Mesendoderm (in vitro differentiated cells): ENCODE measurements at regions not wholly inside any gene's neighbourhood (a gene's known extent, or its start where the extent isn't known, plus 50 kb on each side); places are given as distances from the start of the nearest gene placed in this dataset.

ENCODE experiments used
- DNase-seq: peaks from one replicate; pipeline ENCODE4 v3.0.0; 2013
- H2AK5ac ChIP-seq: 2 replicates; pipeline ENCODE4 v1.6.1; 2013; ENCODE audit warnings: low read length, inconsistent platforms
- H2BK120ac ChIP-seq: 2 replicates; pipeline ENCODE4 v1.6.1; 2013; ENCODE audit warnings: low read depth, mild to moderate bottlenecking, low read length, moderate library complexity, mixed read lengths
- H2BK15ac ChIP-seq: replicated peaks from 2 replicates; pipeline ENCODE4 v1.6.1; 2013; ENCODE audit warnings: low read depth, mild to moderate bottlenecking, moderate library complexity
- H2BK5ac ChIP-seq: 2 replicates; pipeline ENCODE4 v1.6.1; 2013; ENCODE audit warnings: low read length, inconsistent platforms
- H3K18ac ChIP-seq: 2 replicates; pipeline ENCODE4 v1.6.1; 2013; ENCODE audit warnings: mild to moderate bottlenecking, low read length, mixed read lengths
- H3K23ac ChIP-seq: one replicate; pipeline ENCODE4 v1.6.1; 2013; ENCODE audit warnings: low read length
- H3K27ac ChIP-seq: 2 replicates; pipeline ENCODE4 v1.5.1; 2013; ENCODE audit warnings: low read depth, mild to moderate bottlenecking, inconsistent platforms, low read length, moderate library complexity
- H3K27me3 ChIP-seq: 2 replicates; pipeline ENCODE4 v1.6.1; 2013; ENCODE audit warnings: low read length, control low read depth, mild to moderate bottlenecking, inconsistent platforms; ENCODE audit not compliant: insufficient read depth, poor library complexity
- H3K36me3 ChIP-seq: 2 replicates; pipeline ENCODE4 v1.6.1; 2013; ENCODE audit warnings: low read length, inconsistent platforms; ENCODE audit not compliant: control insufficient read depth, insufficient read depth
- H3K4ac ChIP-seq: one replicate; pipeline ENCODE4 v1.6.1; 2013; ENCODE audit warnings: low read depth, mild to moderate bottlenecking, low read length, moderate library complexity
- H3K4me1 ChIP-seq: 2 replicates; pipeline ENCODE4 v1.6.1; 2013; ENCODE audit warnings: low read depth, low read length, inconsistent platforms; ENCODE audit not compliant: control insufficient read depth
- H3K4me2 ChIP-seq: 2 replicates; pipeline ENCODE4 v1.6.1; 2013; ENCODE audit warnings: low read length
- H3K4me3 ChIP-seq: 2 replicates; pipeline ENCODE4 v1.5.1; 2013; ENCODE audit warnings: mild to moderate bottlenecking, low read length
- H3K56ac ChIP-seq: one replicate; pipeline ENCODE4 v1.6.1; 2013; ENCODE audit warnings: low read length
- H3K79me1 ChIP-seq: 2 replicates; pipeline ENCODE4 v1.6.1; 2013; ENCODE audit warnings: low read length, inconsistent platforms
- H3K79me2 ChIP-seq: 2 replicates; pipeline ENCODE4 v1.6.1; 2013; ENCODE audit warnings: mild to moderate bottlenecking, low read length; ENCODE audit not compliant: control insufficient read depth, insufficient read depth
- H3K9ac ChIP-seq: 2 replicates; pipeline ENCODE4 v1.6.1; 2013; ENCODE audit warnings: low read length, inconsistent platforms
- H4K5ac ChIP-seq: one replicate; pipeline ENCODE4 v1.6.1; 2013; ENCODE audit warnings: low read length
- H4K8ac ChIP-seq: one replicate; pipeline ENCODE4 v1.6.1; 2013; ENCODE audit warnings: low read depth, mild to moderate bottlenecking, control low read depth, low read length, moderate library complexity
- WGBS: extraction: QIAGEN DNeasy Blood & Tissue Kit; methylation state at CpG from one replicate; pipeline ENCODE4 v1.1.7; 2013; ENCODE audit warnings: low lambda C conversion rate, missing lambda C conversion rate; ENCODE audit not compliant: insufficient coverage; ENCODE audit errors: extremely low coverage; 5-methylcytosine and 5-hydroxymethylcytosine counted together

- no peak overlapping the region for H2AK5ac ChIP-seq
- H3K4me1 ChIP-seq: no peaks in the 10 kb centered on the region
- H3K23ac ChIP-seq: no peak overlapping the region
- H2BK15ac ChIP-seq: no peak overlapping the region
- H4K5ac ChIP-seq: no peak overlapping the region
- H3K56ac ChIP-seq: no peak overlapping the region
- H3K79me2 ChIP-seq: no peaks in the 10 kb centered on the region
- no peak overlapping the region for H2BK5ac ChIP-seq
- no peak overlapping the region for H3K9ac ChIP-seq
- H2BK120ac ChIP-seq: no peak overlapping the region
- H3K36me3 ChIP-seq: no peaks in the 10 kb centered on the region
- H3K4me3 ChIP-seq: no peak overlapping the region
- no peaks in the 10 kb centered on the region for H3K27me3 ChIP-seq
- no peak overlapping the region for H3K27ac ChIP-seq
- H3K18ac ChIP-seq: no peak overlapping the region
- no peak overlapping the region for H3K4ac ChIP-seq
- no peak overlapping the region for H3K4me2 ChIP-seq
- no peaks in the 10 kb centered on the region for H3K79me1 ChIP-seq
- no peak for DNase-seq
- H4K8ac ChIP-seq: no peak overlapping the region
These were observed 81.6 kb upstream of the TMTC2 start for GRCh38 chr12:82605115-82605514.

- DNase-seq: peak; percentile 2
- Histone ChIP-seq H3K18ac (no peak overlapping the region), H3K36me3 (no peaks in the 10 kb centered on the region), H3K27me3 (no peaks in the 10 kb centered on the region), H4K5ac (no peak overlapping the region), H3K79me1 (no peaks in the 10 kb centered on the region), H3K9ac (no peak overlapping the region), H3K4me1 (no peaks in the 10 kb centered on the region), H3K27ac (no peak overlapping the region), H3K56ac (no peak overlapping the region), H2BK15ac (no peak overlapping the region), H3K4me2 (no peak overlapping the region), H3K23ac (no peak overlapping the region), H3K4me3 (no peak overlapping the region), H3K79me2 (no peaks in the 10 kb centered on the region), H2AK5ac (no peak overlapping the region), H2BK5ac (no peak overlapping the region), H3K4ac (no peak overlapping the region), H2BK120ac (no peak overlapping the region), H4K8ac (no peak overlapping the region)
- no CpG with 5 or more reads among the region's 1 CpG for WGBS
These were observed 78.0 kb upstream of the TMTC2 start for GRCh38 chr12:82608706-82609105.

- Histone ChIP-seq H3K79me2 (no peaks in the 10 kb centered on the region), H3K56ac (no peak overlapping the region), H3K4me2 (no peak overlapping the region), H3K23ac (no peak overlapping the region), H2AK5ac (no peak overlapping the region), H3K4me3 (no peak overlapping the region), H2BK120ac (no peak overlapping the region), H3K4me1 (no peaks in the 10 kb centered on the region), H3K18ac (no peak overlapping the region), H3K4ac (no peak overlapping the region), H4K5ac (no peak overlapping the region), H3K9ac (no peak overlapping the region), H2BK5ac (no peak overlapping the region), H3K79me1 (no peaks in the 10 kb centered on the region), H2BK15ac (no peak overlapping the region), H3K27ac (no peak overlapping the region), H4K8ac (no peak overlapping the region), H3K36me3 (no peaks in the 10 kb centered on the region), H3K27me3 (no peaks in the 10 kb centered on the region)
- DNase-seq: no peak
- WGBS: no CpG with 5 or more reads among the region's 2 CpGs
These were observed 77.3 kb upstream of the TMTC2 start for GRCh38 chr12:82609234-82609914.

GRCh38 chr12:82619644-82620043 is 67.1 kb upstream of the TMTC2 start:
- Histone ChIP-seq H3K4me1 (no peaks in the 10 kb centered on the region), H3K27ac (no peak overlapping the region), H3K9ac (no peak overlapping the region), H3K4me2 (no peak overlapping the region), H4K5ac (no peak overlapping the region), H3K56ac (no peak overlapping the region), H2BK120ac (no peak overlapping the region), H2BK15ac (no peak overlapping the region), H2AK5ac (no peak overlapping the region), H4K8ac (no peak overlapping the region), H3K4ac (no peak overlapping the region), H2BK5ac (no peak overlapping the region), H3K36me3 (no peaks in the 10 kb centered on the region), H3K79me2 (no peaks in the 10 kb centered on the region), H3K27me3 (no peaks in the 10 kb centered on the region), H3K79me1 (no peaks in the 10 kb centered on the region), H3K23ac (no peak overlapping the region), H3K18ac (no peak overlapping the region), H3K4me3 (no peak overlapping the region)
- WGBS: no CpG with 5 or more reads among the region's 3 CpGs
- DNase-seq: no peak

GRCh38 chr12:82620917-82621316 is 65.8 kb upstream of the TMTC2 start:
- Histone ChIP-seq H3K27me3 (no peaks in the 10 kb centered on the region), H3K4me1 (no peaks in the 10 kb centered on the region), H3K56ac (no peak overlapping the region), H3K4me3 (no peak overlapping the region), H3K18ac (no peak overlapping the region), H3K27ac (no peak overlapping the region), H3K79me1 (no peaks in the 10 kb centered on the region), H2BK5ac (no peak overlapping the region), H3K9ac (no peak overlapping the region), H3K4me2 (no peak overlapping the region), H4K5ac (no peak overlapping the region), H2AK5ac (no peak overlapping the region), H3K36me3 (no peaks in the 10 kb centered on the region), H2BK120ac (no peak overlapping the region), H3K79me2 (no peaks in the 10 kb centered on the region), H3K4ac (no peak overlapping the region), H4K8ac (no peak overlapping the region), H3K23ac (no peak overlapping the region), H2BK15ac (no peak overlapping the region)
- DNase-seq: no peak
- WGBS: no CpG with 5 or more reads among the region's 3 CpGs

- no peaks in the 10 kb centered on the region for H3K4me1 ChIP-seq
- H3K79me2 ChIP-seq: no peaks in the 10 kb centered on the region
- no CpG with 5 or more reads among the region's 3 CpGs for WGBS
- H3K4me2 ChIP-seq: no peak overlapping the region
- no peaks in the 10 kb centered on the region for H3K79me1 ChIP-seq
- no peaks in the 10 kb centered on the region for H3K27me3 ChIP-seq
- H3K4ac ChIP-seq: no peak overlapping the region
- no peak overlapping the region for H3K9ac ChIP-seq
- H3K27ac ChIP-seq: no peak overlapping the region
- no peak overlapping the region for H4K5ac ChIP-seq
- H3K18ac ChIP-seq: no peak overlapping the region
- no peak overlapping the region for H2BK120ac ChIP-seq
- H3K23ac ChIP-seq: no peak overlapping the region
- peak; percentile 3 for DNase-seq
- no peak overlapping the region for H2BK15ac ChIP-seq
- H3K56ac ChIP-seq: no peak overlapping the region
- H3K36me3 ChIP-seq: no peaks in the 10 kb centered on the region
- no peak overlapping the region for H3K4me3 ChIP-seq
- H4K8ac ChIP-seq: no peak overlapping the region
- H2AK5ac ChIP-seq: no peak overlapping the region
- no peak overlapping the region for H2BK5ac ChIP-seq
These were observed 61.2 kb upstream of the TMTC2 start for GRCh38 chr12:82625523-82625922.
